Breast epithelium (tissue), 4 donors: ENCODE measurements at regions not wholly inside any gene's neighbourhood (a gene's known extent, or its start where the extent isn't known, plus 50 kb on each side); places are given as distances from the start of the nearest gene placed in this dataset.

Experiments
- DNase-seq, 2 donors: peaks; one replicate each; pipeline ENCODE4 v3.0.0-alpha.2; 2019; ENCODE audit warnings: low spot score in 2 of 2
- H3K27ac ChIP-seq, 2 donors: fragments of 200-600 bp; sonication (generic) in 1 of 2; one replicate each; pipeline ENCODE4 v1.5.1; 2016 to 2019; ENCODE audit warnings: mild to moderate bottlenecking in 1 of 2
- H3K27me3 ChIP-seq, 2 donors: fragments of 200-600 bp; sonication (generic) in 1 of 2; one replicate each; pipeline versions ENCODE4 v1.5.1 to v1.6.0; 2017 to 2019; ENCODE audit warnings: control low read depth in 1 of 2, mild to moderate bottlenecking in 1 of 2
- H3K36me3 ChIP-seq: fragments of 200-600 bp; one replicate; pipeline ENCODE4 v1.5.1; 2019
- H3K4me1 ChIP-seq, 2 donors: fragments of 200-600 bp; sonication (generic); one replicate each; pipeline ENCODE4 v1.5.1; 2016 to 2019; ENCODE audit warnings: control low read depth in 1 of 2
- H3K4me3 ChIP-seq, 3 donors: fragments of 200-600 bp; sonication (generic); 1 replicate in 2 of 3; 2 replicates in 1 of 3; pipeline ENCODE4 v1.5.1; 2016 to 2019; ENCODE audit warnings: mild to moderate bottlenecking in 3 of 3, moderate library complexity in 2 of 3
- H3K9me3 ChIP-seq, 2 donors: fragments of 200-600 bp; sonication (generic) in 1 of 2; one replicate each; pipeline ENCODE4 v1.5.1; 2016 to 2019; ENCODE audit warnings: control low read depth in 1 of 2
- POLR2A ChIP-seq: fragments of 450-650 bp; IDR thresholded peaks from one replicate; pipeline ENCODE4 v1.6.1; 2016; ENCODE audit warnings: antibody characterized with exemption, mild to moderate bottlenecking, moderate library complexity
- POLR2AphosphoS5 ChIP-seq, 3 donors: sonication (generic); formaldehyde crosslinking; IDR thresholded peaks; one replicate each; pipeline ENCODE4 v1.6.1; 2017; ENCODE audit warnings: antibody characterized with exemption in 3 of 3
- intact Hi-C: fragments of 100-400 bp; cut with DNase I; formaldehyde crosslinking; loops from one replicate; pipeline ENCODE4 v1.15.1; 2023; ENCODE audit warnings: low total_unique reads
- TF ChIP-seq, protein P1 (sequence below), 3 donors: fragments of 450-650 bp; IDR thresholded peaks; one replicate each; pipeline ENCODE4 v1.5.1; 2016 to 2017; ENCODE audit warnings: antibody characterized with exemption in 3 of 3, mild to moderate bottlenecking in 3 of 3, moderate library complexity in 3 of 3

DNA sequence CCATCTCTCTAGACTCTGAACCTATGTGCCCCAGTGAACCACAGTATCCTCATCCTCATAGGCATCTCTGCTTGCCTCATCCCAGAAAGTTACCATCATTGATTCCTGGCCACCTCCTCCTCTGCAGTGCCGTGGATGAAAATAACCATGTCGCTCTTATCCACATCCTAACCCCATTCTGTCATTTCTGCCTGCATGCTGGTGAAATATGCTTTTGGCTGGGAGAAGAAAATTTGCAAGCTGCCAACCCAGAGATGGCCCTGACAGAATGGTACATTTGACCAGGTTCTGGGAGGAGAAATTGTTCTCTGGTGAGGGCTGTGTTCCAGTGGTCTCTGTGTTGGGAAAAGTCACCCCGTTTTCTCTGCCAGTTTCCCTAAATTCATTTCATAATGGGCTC, 149.7 kb downstream of the NMUR2 start:
- no peak for DNase-seq
- no peaks in the 10 kb centered on the region for H3K27me3 ChIP-seq
- H3K4me1 ChIP-seq = no peaks in the 10 kb centered on the region
- H3K36me3 ChIP-seq = no peaks in the 10 kb centered on the region
- H3K27ac ChIP-seq = no peak overlapping the region
- no peaks in the 10 kb centered on the region for H3K9me3 ChIP-seq
- no peak for TF ChIP-seq POLR2A
- TF ChIP-seq, protein P1, sequence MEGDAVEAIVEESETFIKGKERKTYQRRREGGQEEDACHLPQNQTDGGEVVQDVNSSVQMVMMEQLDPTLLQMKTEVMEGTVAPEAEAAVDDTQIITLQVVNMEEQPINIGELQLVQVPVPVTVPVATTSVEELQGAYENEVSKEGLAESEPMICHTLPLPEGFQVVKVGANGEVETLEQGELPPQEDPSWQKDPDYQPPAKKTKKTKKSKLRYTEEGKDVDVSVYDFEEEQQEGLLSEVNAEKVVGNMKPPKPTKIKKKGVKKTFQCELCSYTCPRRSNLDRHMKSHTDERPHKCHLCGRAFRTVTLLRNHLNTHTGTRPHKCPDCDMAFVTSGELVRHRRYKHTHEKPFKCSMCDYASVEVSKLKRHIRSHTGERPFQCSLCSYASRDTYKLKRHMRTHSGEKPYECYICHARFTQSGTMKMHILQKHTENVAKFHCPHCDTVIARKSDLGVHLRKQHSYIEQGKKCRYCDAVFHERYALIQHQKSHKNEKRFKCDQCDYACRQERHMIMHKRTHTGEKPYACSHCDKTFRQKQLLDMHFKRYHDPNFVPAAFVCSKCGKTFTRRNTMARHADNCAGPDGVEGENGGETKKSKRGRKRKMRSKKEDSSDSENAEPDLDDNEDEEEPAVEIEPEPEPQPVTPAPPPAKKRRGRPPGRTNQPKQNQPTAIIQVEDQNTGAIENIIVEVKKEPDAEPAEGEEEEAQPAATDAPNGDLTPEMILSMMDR (IDR thresholded peaks at IDR 0.05) = no peak
- intact Hi-C loops = no loop called here
- H3K4me3 ChIP-seq = no peak overlapping the region

DNA sequence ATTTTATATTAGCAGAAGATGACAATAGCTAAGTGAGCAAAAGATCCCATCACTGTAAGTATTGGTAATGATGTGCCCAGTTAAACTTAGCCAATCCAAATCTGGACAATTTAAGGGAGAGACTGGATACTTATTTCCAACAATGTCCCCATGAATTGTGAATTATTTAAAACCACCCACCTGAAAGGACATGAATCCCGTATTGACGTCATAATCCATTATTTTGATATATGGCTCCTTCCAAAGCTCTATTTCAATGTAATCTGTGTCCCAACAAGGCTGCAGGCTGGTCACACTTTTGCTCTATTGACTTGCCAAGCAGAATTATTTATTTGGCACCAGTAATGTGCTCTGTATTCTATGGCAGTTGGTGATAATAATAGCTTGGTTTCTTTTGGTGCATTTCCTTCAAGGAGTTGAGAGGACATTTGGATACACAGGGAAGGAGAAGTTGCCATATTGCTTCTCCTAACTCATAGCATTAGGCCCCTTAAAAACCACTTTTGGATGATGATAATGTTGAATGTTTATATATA, 157.2 kb downstream of the NMUR2 start:
- intact Hi-C loops = no loop called here
- H3K4me3 ChIP-seq = no peak overlapping the region
- H3K4me1 ChIP-seq = no peaks in the 10 kb centered on the region
- no peaks in the 10 kb centered on the region for H3K36me3 ChIP-seq
- no peak for DNase-seq
- H3K27ac ChIP-seq = no peak overlapping the region
- no peak for TF ChIP-seq POLR2A
- TF ChIP-seq, protein P1 (IDR thresholded peaks at IDR 0.05) = no peak
- TF ChIP-seq POLR2AphosphoS5 (IDR thresholded peaks at IDR 0.05) = no peak
- H3K9me3 ChIP-seq = no peaks in the 10 kb centered on the region
- no peaks in the 10 kb centered on the region for H3K27me3 ChIP-seq

DNA sequence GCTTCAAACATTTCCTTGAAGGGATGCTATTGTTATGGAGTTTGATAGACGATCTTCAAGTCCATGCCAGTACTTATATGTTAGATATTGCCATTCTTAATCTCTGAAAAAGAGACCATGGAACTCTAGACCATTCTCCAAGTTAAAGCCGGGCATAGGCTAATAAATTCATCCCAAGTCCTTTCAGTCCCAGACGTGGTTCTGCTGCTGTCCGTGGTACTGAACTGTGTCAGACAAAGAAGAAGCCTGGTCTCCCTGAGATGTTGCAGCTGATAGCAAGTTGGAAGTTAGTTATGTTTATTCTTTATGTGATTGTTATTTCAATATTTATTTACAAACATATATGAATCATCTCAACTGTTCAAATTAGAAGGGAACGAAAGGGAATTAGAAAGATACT, 158.7 kb downstream of the NMUR2 start:
- Histone ChIP-seq H3K9me3 (no peaks in the 10 kb centered on the region), H3K27ac (no peak overlapping the region), H3K4me1 (no peaks in the 10 kb centered on the region), H3K4me3 (no peak overlapping the region), H3K27me3 (no peaks in the 10 kb centered on the region), H3K36me3 (no peaks in the 10 kb centered on the region)
- intact Hi-C loops = no loop called here
- no peak for DNase-seq
- TF ChIP-seq POLR2A (no peak), POLR2AphosphoS5 (IDR thresholded peaks at IDR 0.05) (no peak)
- TF ChIP-seq, protein P1 (IDR thresholded peaks at IDR 0.05) = no peak

DNA sequence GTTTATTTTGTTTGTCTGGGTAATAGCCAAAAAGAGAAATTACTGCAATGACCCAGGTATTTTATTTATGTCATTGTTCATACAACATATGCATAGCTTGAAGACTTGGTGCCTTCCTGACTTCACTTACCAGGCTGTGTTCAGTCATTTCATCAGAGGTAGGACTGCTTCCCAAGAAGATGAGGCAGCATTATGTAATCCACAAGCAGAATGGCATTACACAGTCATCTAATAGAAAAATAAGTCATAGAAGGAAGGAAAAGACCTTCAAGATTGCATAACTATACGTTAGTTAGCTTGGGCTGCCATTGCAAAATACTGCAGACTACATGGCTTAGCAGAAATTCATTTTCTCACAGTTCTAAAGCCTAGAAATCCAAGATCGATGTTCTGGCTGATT, 167.5 kb downstream of the NMUR2 start:
- DNase-seq = no peak
- H3K4me3 ChIP-seq = no peak overlapping the region
- H3K9me3 ChIP-seq = no peaks in the 10 kb centered on the region
- no peaks in the 10 kb centered on the region for H3K36me3 ChIP-seq
- H3K27ac ChIP-seq = no peak overlapping the region
- TF ChIP-seq, protein P1 (IDR thresholded peaks at IDR 0.05) = no peak
- no peak for TF ChIP-seq POLR2A
- no peak for TF ChIP-seq POLR2AphosphoS5 (IDR thresholded peaks at IDR 0.05)
- H3K27me3 ChIP-seq = no peaks in the 10 kb centered on the region
- H3K4me1 ChIP-seq = no peaks in the 10 kb centered on the region
- intact Hi-C loops = no loop called here

DNA sequence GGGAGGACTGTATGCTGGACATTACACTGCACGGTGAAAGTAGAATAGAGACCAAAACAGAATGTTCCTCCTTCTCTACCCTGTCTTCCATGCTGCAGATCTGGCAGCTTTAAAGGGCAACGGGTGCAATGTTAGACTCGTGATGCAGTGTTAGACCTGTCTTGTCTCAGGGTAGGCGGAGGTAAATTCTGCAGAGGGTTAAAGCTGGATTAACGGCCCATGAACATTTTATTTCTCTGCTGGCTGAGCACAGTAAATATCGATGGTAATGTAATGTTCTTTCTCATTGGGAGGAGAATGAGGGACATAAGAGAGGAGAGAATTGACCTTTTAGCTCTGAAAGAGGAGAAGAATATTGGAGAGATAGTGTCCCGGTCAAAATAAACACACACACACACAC, 178.9 kb downstream of the NMUR2 start:
- no peak overlapping the region for H3K27ac ChIP-seq
- H3K27me3 ChIP-seq = no peaks in the 10 kb centered on the region
- intact Hi-C loops = no loop called here
- no peak for DNase-seq
- H3K4me3 ChIP-seq = no peak overlapping the region
- TF ChIP-seq POLR2AphosphoS5 (IDR thresholded peaks at IDR 0.05) (no peak), POLR2A (no peak)
- TF ChIP-seq, protein P1 (IDR thresholded peaks at IDR 0.05) = no peak
- no peaks in the 10 kb centered on the region for H3K4me1 ChIP-seq
- H3K9me3 ChIP-seq = no peaks in the 10 kb centered on the region
- no peaks in the 10 kb centered on the region for H3K36me3 ChIP-seq
